Spinal cord (tissue), 9 donors: ENCODE measurements at regions not wholly inside any gene's neighbourhood (a gene's known extent, or its start where the extent isn't known, plus 50 kb on each side); places are given as distances from the start of the nearest gene placed in this dataset.
"Not testable (repeated sequence)": the region's sequence is repeated elsewhere in the genome, so short reads cannot be mapped to it uniquely, and the experiment has no call there.

Experiments
- DNase-seq, 6 donors: peaks; one replicate each; pipeline versions ENCODE4 v3.0.0 to v3.0.0-alpha.2; 2013 to 2015; ENCODE audit warnings: low spot score in 6 of 6, low read depth in 4 of 6
- H3K27ac ChIP-seq: one replicate; pipeline ENCODE4 v1.5.1; 2013; ENCODE audit warnings: low read depth, low read length, control low read depth
- H3K27me3 ChIP-seq: one replicate; pipeline ENCODE4 v1.6.1; 2013; ENCODE audit warnings: low read length; ENCODE audit not compliant: control insufficient read depth, insufficient read depth
- H3K36me3 ChIP-seq: one replicate; pipeline ENCODE4 v1.6.1; 2013; ENCODE audit warnings: low read length; ENCODE audit not compliant: control insufficient read depth, insufficient read depth
- H3K4me1 ChIP-seq: one replicate; pipeline ENCODE4 v1.6.1; 2013; ENCODE audit warnings: low read length; ENCODE audit not compliant: control insufficient read depth, insufficient read depth
- H3K4me3 ChIP-seq: one replicate; pipeline ENCODE4 v1.5.1; 2013; ENCODE audit warnings: low read depth, low read length, control low read depth
- H3K9me3 ChIP-seq: one replicate; pipeline ENCODE4 v1.6.1; 2013; ENCODE audit warnings: low read length; ENCODE audit not compliant: control insufficient read depth, insufficient read depth
- WGBS: methylation state at CpG from one replicate; pipeline ENCODE4 v1.1.5; 2013; ENCODE audit warnings: missing lambda C conversion rate; ENCODE audit not compliant: insufficient coverage; 5-methylcytosine and 5-hydroxymethylcytosine counted together
- donor health status: healthy.

GRCh38 chr15:20356911-20357480 is 184.6 kb downstream of the GOLGA6L6 start:
- DNase-seq = no peak
- Histone ChIP-seq H3K4me3 (no peak overlapping the region), H3K9me3 (no peaks in the 10 kb centered on the region), H3K27ac (no peak overlapping the region), H3K27me3 (no peaks in the 10 kb centered on the region), H3K36me3 (no peaks in the 10 kb centered on the region), H3K4me1 (no peaks in the 10 kb centered on the region)
- WGBS = 73% methylated on average over 16 of the region's 18 CpGs

GRCh38 chr15:20356444-20356910 is 185.1 kb downstream of the GOLGA6L6 start:
- no peaks in the 10 kb centered on the region for H3K4me1 ChIP-seq
- H3K36me3 ChIP-seq = no peaks in the 10 kb centered on the region
- no peaks in the 10 kb centered on the region for H3K9me3 ChIP-seq
- DNase-seq = no peak
- H3K4me3 ChIP-seq = no peak overlapping the region
- H3K27me3 ChIP-seq = no peaks in the 10 kb centered on the region
- no peak overlapping the region for H3K27ac ChIP-seq
- WGBS = 66% methylated on average over 17 of the region's 17 CpGs

GRCh38 chr15:20355256-20355868 is 186.2 kb downstream of the GOLGA6L6 start:
- 63% methylated on average over 4 of the region's 6 CpGs for WGBS

GRCh38 chr15:20354884-20355223 is 186.7 kb downstream of the GOLGA6L6 start:
- DNase-seq, H3K27ac ChIP-seq, H3K27me3 ChIP-seq, H3K4me1 ChIP-seq, H3K4me3 ChIP-seq, H3K36me3 ChIP-seq, H3K9me3 ChIP-seq: not testable (repeated sequence)
- 51% methylated on average over 4 of the region's 5 CpGs for WGBS

More at GRCh38 chr15:20355256-20355868, 186.2 kb downstream of the GOLGA6L6 start:
- H3K27me3 ChIP-seq = no peaks in the 10 kb centered on the region
- no peak for DNase-seq
- H3K4me3 ChIP-seq = no peak overlapping the region
- no peaks in the 10 kb centered on the region for H3K36me3 ChIP-seq
- no peaks in the 10 kb centered on the region for H3K4me1 ChIP-seq
- no peak overlapping the region for H3K27ac ChIP-seq
- no peaks in the 10 kb centered on the region for H3K9me3 ChIP-seq

GRCh38 chr15:20353966-20354883 is 187.4 kb downstream of the GOLGA6L6 start:
- 66% methylated on average over 14 of the region's 14 CpGs for WGBS
- Histone ChIP-seq H3K9me3 (peaks cover 2% of the 10 kb centered on the region), H3K4me3 (no peak overlapping the region), H3K4me1 (no peaks in the 10 kb centered on the region), H3K36me3 (peaks cover 2% of the 10 kb centered on the region), H3K27me3 (no peaks in the 10 kb centered on the region), H3K27ac (no peak overlapping the region)
- DNase-seq = no peak

GRCh38 chr15:20352241-20353200 is 189.1 kb downstream of the GOLGA6L6 start:
- H3K27me3 ChIP-seq = no peaks in the 10 kb centered on the region
- 68% methylated on average over 17 of the region's 17 CpGs for WGBS
- H3K9me3 ChIP-seq = peaks cover 2% of the 10 kb centered on the region
- H3K36me3 ChIP-seq = peaks cover 4% of the 10 kb centered on the region
- no peaks in the 10 kb centered on the region for H3K4me1 ChIP-seq
- H3K4me3 ChIP-seq = no peak overlapping the region
- H3K27ac ChIP-seq = no peak overlapping the region
- no peak for DNase-seq

- Histone ChIP-seq H3K27ac (no peak overlapping the region), H3K9me3 (peaks cover 2% of the 10 kb centered on the region), H3K4me3 (no peak overlapping the region), H3K27me3 (no peaks in the 10 kb centered on the region), H3K36me3 (peaks cover 4% of the 10 kb centered on the region), H3K4me1 (no peaks in the 10 kb centered on the region)
- 60% methylated on average over 8 of the region's 9 CpGs for WGBS
- DNase-seq = no peak
Observed at GRCh38 chr15:20351448-20351971, 190.1 kb downstream of the GOLGA6L6 start.

- 77% methylated on average over 13 of the region's 13 CpGs for WGBS
- peaks cover 2% of the 10 kb centered on the region for H3K9me3 ChIP-seq
- H3K4me3 ChIP-seq = no peak overlapping the region
- H3K27ac ChIP-seq = no peak overlapping the region
- no peaks in the 10 kb centered on the region for H3K27me3 ChIP-seq
- H3K36me3 ChIP-seq = peaks cover 4% of the 10 kb centered on the region
- no peaks in the 10 kb centered on the region for H3K4me1 ChIP-seq
- DNase-seq = no peak
Observed at GRCh38 chr15:20349774-20350498, 191.7 kb downstream of the GOLGA6L6 start.
